Peyer's patch (tissue), 4 donors: ENCODE measurements at regions not wholly inside any gene's neighbourhood (a gene's known extent, or its start where the extent isn't known, plus 50 kb on each side); places are given as distances from the start of the nearest gene placed in this dataset.

Experiments
- DNase-seq, 3 donors: peaks; one replicate each; pipeline ENCODE4 v3.0.0-alpha.2; 2017 to 2019
- H3K27ac ChIP-seq, 4 donors: fragments of 200-600 bp; sonication (generic); one replicate each; pipeline ENCODE4 v1.5.1; 2016 to 2019
- H3K27me3 ChIP-seq, 2 donors: fragments of 200-600 bp; sonication (generic); one replicate each; pipeline ENCODE4 v1.5.1; 2019
- H3K36me3 ChIP-seq, 3 donors: fragments of 200-600 bp; sonication (generic); one replicate each; pipeline ENCODE4 v1.5.1; 2016 to 2019
- H3K4me1 ChIP-seq, 4 donors: fragments of 200-600 bp; sonication (generic); one replicate each; pipeline ENCODE4 v1.5.1; 2016 to 2019
- H3K4me3 ChIP-seq, 4 donors: fragments of 200-600 bp; sonication (generic); 1 replicate in 3 of 4; 2 replicates in 1 of 4; pipeline ENCODE4 v1.5.1; 2016 to 2019; ENCODE audit warnings: mild to moderate bottlenecking in 1 of 4
- H3K9me3 ChIP-seq, 4 donors: fragments of 200-600 bp; sonication (generic); one replicate each; pipeline ENCODE4 v1.5.1; 2016 to 2019; ENCODE audit warnings: mild to moderate bottlenecking in 1 of 4
- POLR2A ChIP-seq, 2 donors: fragments of 450-650 bp; IDR thresholded peaks; one replicate each; pipeline ENCODE4 v1.5.1; 2017; ENCODE audit warnings: antibody characterized with exemption in 2 of 2, mild to moderate bottlenecking in 2 of 2, moderate library complexity in 2 of 2
- TF ChIP-seq, protein P1 (sequence below), 6 experiments: fragments of 450-650 bp in 4 of 6; fragments of 200-600 bp in 2 of 6; sonication (generic) in 1 of 6; IDR thresholded peaks; one replicate each; pipeline ENCODE4 v1.5.1; 2017 to 2019; ENCODE audit warnings: antibody characterized with exemption in 6 of 6, mild to moderate bottlenecking in 3 of 6, moderate library complexity in 1 of 6

- Histone ChIP-seq H3K27ac (no peak overlapping the region), H3K4me3 (no peak overlapping the region), H3K4me1 (no peaks in the 10 kb centered on the region), H3K36me3 (no peaks in the 10 kb centered on the region), H3K27me3 (no peaks in the 10 kb centered on the region), H3K9me3 (no peaks in the 10 kb centered on the region)
- TF ChIP-seq, protein P1, sequence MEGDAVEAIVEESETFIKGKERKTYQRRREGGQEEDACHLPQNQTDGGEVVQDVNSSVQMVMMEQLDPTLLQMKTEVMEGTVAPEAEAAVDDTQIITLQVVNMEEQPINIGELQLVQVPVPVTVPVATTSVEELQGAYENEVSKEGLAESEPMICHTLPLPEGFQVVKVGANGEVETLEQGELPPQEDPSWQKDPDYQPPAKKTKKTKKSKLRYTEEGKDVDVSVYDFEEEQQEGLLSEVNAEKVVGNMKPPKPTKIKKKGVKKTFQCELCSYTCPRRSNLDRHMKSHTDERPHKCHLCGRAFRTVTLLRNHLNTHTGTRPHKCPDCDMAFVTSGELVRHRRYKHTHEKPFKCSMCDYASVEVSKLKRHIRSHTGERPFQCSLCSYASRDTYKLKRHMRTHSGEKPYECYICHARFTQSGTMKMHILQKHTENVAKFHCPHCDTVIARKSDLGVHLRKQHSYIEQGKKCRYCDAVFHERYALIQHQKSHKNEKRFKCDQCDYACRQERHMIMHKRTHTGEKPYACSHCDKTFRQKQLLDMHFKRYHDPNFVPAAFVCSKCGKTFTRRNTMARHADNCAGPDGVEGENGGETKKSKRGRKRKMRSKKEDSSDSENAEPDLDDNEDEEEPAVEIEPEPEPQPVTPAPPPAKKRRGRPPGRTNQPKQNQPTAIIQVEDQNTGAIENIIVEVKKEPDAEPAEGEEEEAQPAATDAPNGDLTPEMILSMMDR (IDR thresholded peaks at IDR 0.05) = peak in 4 of 6 experiments; percentile 41 to 52 (median 44)
- no peak for TF ChIP-seq POLR2A (IDR thresholded peaks at IDR 0.05)
- DNase-seq = peak in 2 of 3 donors; percentile 31 to 79
Observed at GRCh38 chr16:9033125-9033830, 58.2 kb upstream of the HAPSTR1 start.

DNA sequence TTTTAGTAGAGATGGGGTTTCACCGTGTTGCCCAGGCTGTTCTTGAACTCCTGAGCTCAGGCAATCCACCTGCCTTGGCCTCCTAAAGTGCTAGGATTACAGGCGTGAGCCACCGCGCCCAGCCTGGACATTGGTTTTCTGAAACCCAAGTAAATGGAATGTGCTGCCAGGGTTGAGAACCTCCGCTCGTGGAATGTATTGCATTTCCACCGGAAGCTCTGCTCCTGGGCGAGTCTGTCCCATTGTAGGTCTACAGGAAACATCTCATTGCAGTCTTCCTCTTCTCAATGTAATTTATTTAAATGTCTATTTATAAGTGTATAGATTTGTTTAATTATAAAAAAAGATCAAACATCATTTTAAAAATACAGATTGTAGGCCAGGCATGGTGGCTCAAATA lies 57.4 kb upstream of the HAPSTR1 start:
- Histone ChIP-seq H3K36me3 (no peaks in the 10 kb centered on the region), H3K9me3 (no peaks in the 10 kb centered on the region), H3K27ac (no peak overlapping the region), H3K4me3 (no peak overlapping the region), H3K27me3 (no peaks in the 10 kb centered on the region), H3K4me1 (no peaks in the 10 kb centered on the region)
- DNase-seq = no peak
- no peak for TF ChIP-seq POLR2A (IDR thresholded peaks at IDR 0.05)
- TF ChIP-seq, protein P1 (IDR thresholded peaks at IDR 0.05) = no peak

GRCh38 chr16:9035996-9036395 lies 55.4 kb upstream of the HAPSTR1 start:
- TF ChIP-seq POLR2A (IDR thresholded peaks at IDR 0.05) = no peak
- TF ChIP-seq, protein P1 (IDR thresholded peaks at IDR 0.05) = no peak
- no peaks in the 10 kb centered on the region for H3K9me3 ChIP-seq

DNA sequence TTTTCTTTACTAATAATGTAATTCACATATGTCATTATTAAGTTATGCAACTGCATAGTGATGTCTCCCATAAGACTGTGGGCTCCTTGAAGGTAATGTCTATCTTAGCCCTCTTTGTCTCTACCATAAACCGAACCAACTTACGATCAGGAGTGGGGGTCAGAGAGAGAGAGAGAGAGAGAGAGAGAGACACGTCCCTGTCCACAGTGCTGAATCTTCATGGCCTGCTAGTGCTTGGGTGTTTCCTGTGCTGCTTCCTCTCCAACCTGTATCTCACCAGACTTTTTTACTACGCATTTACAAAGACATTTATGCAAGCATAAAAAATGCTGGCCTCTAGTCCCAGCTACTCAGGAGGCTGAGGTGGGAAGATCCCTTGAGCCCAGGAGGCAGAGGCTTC lies 52.2 kb upstream of the HAPSTR1 start:
- Histone ChIP-seq H3K4me1 (no peaks in the 10 kb centered on the region), H3K27me3 (no peaks in the 10 kb centered on the region), H3K4me3 (no peak overlapping the region), H3K36me3 (no peaks in the 10 kb centered on the region), H3K27ac (no peak overlapping the region), H3K9me3 (no peaks in the 10 kb centered on the region)
- TF ChIP-seq POLR2A (IDR thresholded peaks at IDR 0.05) = no peak
- TF ChIP-seq, protein P1 (IDR thresholded peaks at IDR 0.05) = no peak
- DNase-seq = no peak

More at GRCh38 chr16:9035996-9036395, 55.4 kb upstream of the HAPSTR1 start:
- H3K4me1 ChIP-seq = no peaks in the 10 kb centered on the region
- DNase-seq = no peak
- H3K27ac ChIP-seq = no peak overlapping the region
- H3K36me3 ChIP-seq = no peaks in the 10 kb centered on the region
- H3K27me3 ChIP-seq = no peaks in the 10 kb centered on the region
- no peak overlapping the region for H3K4me3 ChIP-seq

- TF ChIP-seq, protein P1 (IDR thresholded peaks at IDR 0.05) = no peak
- TF ChIP-seq POLR2A (IDR thresholded peaks at IDR 0.05) = no peak
- Histone ChIP-seq H3K9me3 (no peaks in the 10 kb centered on the region), H3K4me1 (no peaks in the 10 kb centered on the region), H3K36me3 (no peaks in the 10 kb centered on the region), H3K27ac (no peak overlapping the region), H3K4me3 (no peak overlapping the region), H3K27me3 (no peaks in the 10 kb centered on the region)
- DNase-seq = no peak
Observed at GRCh38 chr16:9040800-9041412, 50.5 kb upstream of the HAPSTR1 start.
